A549 (cell line): ENCODE measurements at regions not wholly inside any gene's neighbourhood (a gene's known extent, or its start where the extent isn't known, plus 50 kb on each side); places are given as distances from the start of the nearest gene placed in this dataset.

Source experiments
- ATAC-seq, 2 experiments: fragments of 200-7000 bp in 1 of 2; fragments of >200 bp in 1 of 2; cut with Nextera tagmentation in 1 of 2; cut with Tn5 transposase in 1 of 2; 3 replicates each; pipeline versions ENCODE4 v1.8.0 to v1.9.1; 2018 to 2020; ENCODE audit warnings: mild to moderate bottlenecking in 1 of 2, moderate library complexity in 1 of 2
- CTCF ChIA-PET: fragments of 300-600 bp; sonication (Branson Sonifier 250); formaldehyde crosslinking; extraction: SDS; loops from one replicate; lab custom pipeline; 2021; ENCODE audit warnings: antibody characterized with exemption, inconsistent platforms; lab: Yijun Ruan, JAX
- POLR2A ChIA-PET: fragments of 350-600 bp; formaldehyde crosslinking; extraction: SDS; loops from one replicate; lab custom pipeline; 2021; ENCODE audit warnings: antibody characterized with exemption, inconsistent platforms; lab: Yijun Ruan, JAX
- DNase-seq, 2 experiments: peaks; one replicate each; pipeline versions ENCODE4 v3.0.0 to v3.0.0-alpha.2; 2011 to 2016; ENCODE audit warnings: low read depth in 1 of 2, low spot score in 1 of 2
- FAIRE-seq: peaks from 2 replicates; lab custom pipeline; 2011; peaks lifted over from hg19 to GRCh38; lab: Jason Lieb, UNC
- H3K27ac ChIP-seq, 2 experiments: fragments of >200 bp; sonication (Bioruptor Twin); formaldehyde crosslinking; 3 replicates each; pipeline ENCODE4 v1.5.1; 2016 to 2017
- H3K4me1 ChIP-seq: fragments of >200 bp; sonication (Bioruptor Twin); formaldehyde crosslinking; 3 replicates; pipeline ENCODE4 v1.6.1; 2016
- H3K4me2 ChIP-seq: fragments of >200 bp; sonication (Bioruptor Twin); formaldehyde crosslinking; 3 replicates; pipeline ENCODE4 v1.6.1; 2016
- H3K4me3 ChIP-seq: fragments of >200 bp; sonication (Bioruptor Twin); formaldehyde crosslinking; 3 replicates; pipeline ENCODE4 v1.5.1; 2016
- H3K9me3 ChIP-seq: fragments of >200 bp; sonication (Bioruptor Twin); formaldehyde crosslinking; 3 replicates; pipeline ENCODE4 v1.6.1; 2016
- BCL3 ChIP-seq: fragments of >200 bp; sonication (Bioruptor Twin); formaldehyde crosslinking; IDR thresholded peaks from 3 replicates; pipeline ENCODE4 v1.6.1; 2016
- CBX2 ChIP-seq: fragments of 200-600 bp; sonication (generic); IDR thresholded peaks from 2 replicates; pipeline ENCODE4 v1.6.1; 2016; ENCODE audit warnings: low read depth, mild to moderate bottlenecking, borderline replicate concordance
- EHMT2 ChIP-seq: fragments of 200-600 bp; sonication (generic); IDR thresholded peaks from 2 replicates; pipeline ENCODE4 v1.6.1; 2016; ENCODE audit warnings: antibody characterized with exemption, low read depth, mild to moderate bottlenecking, moderate library complexity
- EP300 ChIP-seq, 2 experiments: fragments of >200 bp; sonication (Bioruptor Twin); formaldehyde crosslinking; IDR thresholded peaks; 2 replicates in 1 of 2; 3 replicates in 1 of 2; pipeline ENCODE4 v1.6.1; 2016 to 2017
- ESRRA ChIP-seq: fragments of 150-350 bp; IDR thresholded peaks from 2 replicates; pipeline ENCODE4 v1.6.1; 2014; ENCODE audit warnings: mild to moderate bottlenecking, low read length, borderline replicate concordance
- FOSB ChIP-seq: fragments of 250-450 bp; sonication (Bioruptor Pico); IDR thresholded peaks from 2 replicates; pipeline ENCODE4 v1.5.0; 2020; ENCODE audit warnings: mild to moderate bottlenecking, moderate library complexity
- FOSL2 ChIP-seq, 2 experiments: fragments of 450-650 bp in 1 of 2; fragments of >200 bp in 1 of 2; sonication (Bioruptor Twin) in 1 of 2; formaldehyde crosslinking; IDR thresholded peaks; 2 replicates each; pipeline versions ENCODE4 v1.5.0 to v1.6.1; 2016 to 2020; ENCODE audit warnings: mild to moderate bottlenecking in 1 of 2, moderate library complexity in 1 of 2
- GATA3 ChIP-seq: IDR thresholded peaks from 2 replicates; pipeline ENCODE4 v1.6.1; 2012; ENCODE audit warnings: borderline replicate concordance
- HOXA7 ChIP-seq: fragments of 250-450 bp; sonication (Bioruptor Pico); IDR thresholded peaks from 2 replicates; pipeline ENCODE4 v1.5.0; 2020; ENCODE audit warnings: mild to moderate bottlenecking, moderate library complexity
- HOXB13 ChIP-seq: fragments of 250-450 bp; sonication (Bioruptor Pico); IDR thresholded peaks from 2 replicates; pipeline ENCODE4 v1.5.0; 2020; ENCODE audit warnings: low read depth, mild to moderate bottlenecking, moderate library complexity
- JUNB ChIP-seq: fragments of >200 bp; sonication (Bioruptor Twin); formaldehyde crosslinking; IDR thresholded peaks from 2 replicates; pipeline ENCODE4 v1.6.1; 2016
- PHF8 ChIP-seq: fragments of 200-600 bp; sonication (generic); IDR thresholded peaks from 2 replicates; pipeline ENCODE4 v1.6.1; 2016; ENCODE audit warnings: low read depth, mild to moderate bottlenecking, antibody characterized with exemption, moderate library complexity, borderline replicate concordance
- POLR2AphosphoS2 ChIP-seq: conservative IDR thresholded peaks from 2 replicates; pipeline ENCODE4 v1.6.1; 2012; ENCODE audit warnings: low read length, improper control_type of control experiment, inconsistent platforms
- RNF2 ChIP-seq: fragments of 200-600 bp; sonication (generic); IDR thresholded peaks from 2 replicates; pipeline ENCODE4 v1.6.1; 2016; ENCODE audit warnings: low read depth, mild to moderate bottlenecking, antibody characterized with exemption, moderate library complexity, borderline replicate concordance
- TP53 ChIP-seq: fragments of 250-450 bp; sonication (Bioruptor Pico); IDR thresholded peaks from 2 replicates; pipeline ENCODE4 v1.5.0; 2021; ENCODE audit warnings: mild to moderate bottlenecking, moderate library complexity
- USF2 ChIP-seq: fragments of 450-650 bp; IDR thresholded peaks from 2 replicates; pipeline ENCODE4 v1.6.1; 2014; ENCODE audit warnings: antibody characterized with exemption
- ZC3H11A ChIP-seq: fragments of 450-650 bp; IDR thresholded peaks from 2 replicates; pipeline ENCODE4 v1.6.1; 2014; ENCODE audit warnings: antibody characterized with exemption, mild to moderate bottlenecking
- ZNF302 ChIP-seq: fragments of 250-450 bp; sonication (Bioruptor Pico); IDR thresholded peaks from 2 replicates; pipeline ENCODE4 v1.9.0; 2021; ENCODE audit warnings: inconsistent platforms, mild to moderate bottlenecking, moderate library complexity
- WGBS: methylation state at CpG from one replicate; pipeline ENCODE4 v1.1.6; 2017; ENCODE audit errors: missing lambda C conversion rate; 5-methylcytosine and 5-hydroxymethylcytosine counted together
- TF ChIP-seq, protein P1 (sequence below): fragments of >200 bp; sonication (Bioruptor Twin); formaldehyde crosslinking; IDR thresholded peaks from 3 replicates; pipeline ENCODE4 v1.5.1; 2016
- TF ChIP-seq, protein P2 (sequence below): fragments of 150-350 bp; IDR thresholded peaks from 2 replicates; pipeline ENCODE4 v1.6.1; 2014; ENCODE audit warnings: low read depth, mild to moderate bottlenecking, low read length
- TF ChIP-seq, protein P3 (sequence below): fragments of 250-450 bp; sonication (Bioruptor Pico); IDR thresholded peaks from 2 replicates; pipeline ENCODE4 v1.5.0; 2020; ENCODE audit warnings: low read depth, mild to moderate bottlenecking, moderate library complexity

DNA sequence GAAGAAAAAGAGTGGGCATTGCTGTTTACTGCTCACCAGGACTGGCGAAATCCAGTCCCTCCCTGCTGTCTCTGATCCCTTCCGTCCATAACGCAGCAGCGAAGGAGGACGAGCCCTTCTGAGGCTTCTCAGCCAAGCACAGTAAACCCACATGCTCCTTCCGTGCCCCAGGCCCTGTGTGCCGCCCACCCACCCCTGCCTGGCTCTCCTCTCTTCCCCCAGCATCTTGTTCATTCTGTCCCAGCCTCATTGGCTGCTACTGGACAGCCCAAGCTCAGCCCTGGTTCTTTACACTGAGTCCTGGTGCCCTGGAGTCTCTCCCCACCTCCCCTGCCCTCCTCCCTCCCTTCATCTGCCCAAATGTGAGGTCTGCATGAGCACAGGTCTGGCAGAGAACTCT lies 559.7 kb downstream of the BRD1 start:
- ChIA-PET CTCF (no interaction called here), POLR2A (no interaction called here)
- no peak overlapping the region for H3K4me3 ChIP-seq
- DNase-seq = no peak
- WGBS = 29% methylated on average over 7 of the region's 7 CpGs
- H3K4me2 ChIP-seq = no peak overlapping the region
- no peaks in the 10 kb centered on the region for H3K4me1 ChIP-seq
- no peak overlapping the region for H3K27ac ChIP-seq
- H3K9me3 ChIP-seq = no peaks in the 10 kb centered on the region
- ATAC-seq = no peak
- FAIRE-seq = no peak
- TF ChIP-seq, protein P1, sequence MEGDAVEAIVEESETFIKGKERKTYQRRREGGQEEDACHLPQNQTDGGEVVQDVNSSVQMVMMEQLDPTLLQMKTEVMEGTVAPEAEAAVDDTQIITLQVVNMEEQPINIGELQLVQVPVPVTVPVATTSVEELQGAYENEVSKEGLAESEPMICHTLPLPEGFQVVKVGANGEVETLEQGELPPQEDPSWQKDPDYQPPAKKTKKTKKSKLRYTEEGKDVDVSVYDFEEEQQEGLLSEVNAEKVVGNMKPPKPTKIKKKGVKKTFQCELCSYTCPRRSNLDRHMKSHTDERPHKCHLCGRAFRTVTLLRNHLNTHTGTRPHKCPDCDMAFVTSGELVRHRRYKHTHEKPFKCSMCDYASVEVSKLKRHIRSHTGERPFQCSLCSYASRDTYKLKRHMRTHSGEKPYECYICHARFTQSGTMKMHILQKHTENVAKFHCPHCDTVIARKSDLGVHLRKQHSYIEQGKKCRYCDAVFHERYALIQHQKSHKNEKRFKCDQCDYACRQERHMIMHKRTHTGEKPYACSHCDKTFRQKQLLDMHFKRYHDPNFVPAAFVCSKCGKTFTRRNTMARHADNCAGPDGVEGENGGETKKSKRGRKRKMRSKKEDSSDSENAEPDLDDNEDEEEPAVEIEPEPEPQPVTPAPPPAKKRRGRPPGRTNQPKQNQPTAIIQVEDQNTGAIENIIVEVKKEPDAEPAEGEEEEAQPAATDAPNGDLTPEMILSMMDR = no peak
- no peak for TF ChIP-seq HOXB13
- no peak for TF ChIP-seq BCL3
- no peak for TF ChIP-seq RNF2
- TF ChIP-seq, protein P2, sequence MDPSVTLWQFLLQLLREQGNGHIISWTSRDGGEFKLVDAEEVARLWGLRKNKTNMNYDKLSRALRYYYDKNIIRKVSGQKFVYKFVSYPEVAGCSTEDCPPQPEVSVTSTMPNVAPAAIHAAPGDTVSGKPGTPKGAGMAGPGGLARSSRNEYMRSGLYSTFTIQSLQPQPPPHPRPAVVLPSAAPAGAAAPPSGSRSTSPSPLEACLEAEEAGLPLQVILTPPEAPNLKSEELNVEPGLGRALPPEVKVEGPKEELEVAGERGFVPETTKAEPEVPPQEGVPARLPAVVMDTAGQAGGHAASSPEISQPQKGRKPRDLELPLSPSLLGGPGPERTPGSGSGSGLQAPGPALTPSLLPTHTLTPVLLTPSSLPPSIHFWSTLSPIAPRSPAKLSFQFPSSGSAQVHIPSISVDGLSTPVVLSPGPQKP = no peak
- no peak for TF ChIP-seq JUNB
- no peak for TF ChIP-seq GATA3
- TF ChIP-seq TP53 (CRISPR knock-in tag) = no peak
- no peak for TF ChIP-seq EP300 (IDR thresholded peaks at IDR 0.05)
- TF ChIP-seq ESRRA = no peak
- TF ChIP-seq USF2 = no peak
- TF ChIP-seq EHMT2 = no peak
- TF ChIP-seq ZNF302 (CRISPR knock-in tag) = no peak
- TF ChIP-seq FOSL2 (IDR thresholded peaks at IDR 0.05) = no peak
- TF ChIP-seq FOSL2 (CRISPR knock-in tag; IDR thresholded peaks at IDR 0.05) = no peak
- no peak for TF ChIP-seq POLR2AphosphoS2
- no peak for TF ChIP-seq CBX2
- no peak for TF ChIP-seq ZC3H11A
- TF ChIP-seq, protein P3, sequence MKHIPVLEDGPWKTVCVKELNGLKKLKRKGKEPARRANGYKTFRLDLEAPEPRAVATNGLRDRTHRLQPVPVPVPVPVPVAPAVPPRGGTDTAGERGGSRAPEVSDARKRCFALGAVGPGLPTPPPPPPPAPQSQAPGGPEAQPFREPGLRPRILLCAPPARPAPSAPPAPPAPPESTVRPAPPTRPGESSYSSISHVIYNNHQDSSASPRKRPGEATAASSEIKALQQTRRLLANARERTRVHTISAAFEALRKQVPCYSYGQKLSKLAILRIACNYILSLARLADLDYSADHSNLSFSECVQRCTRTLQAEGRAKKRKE = no peak

- no peaks in the 10 kb centered on the region for H3K9me3 ChIP-seq
- 63% methylated on average over 42 of the region's 53 CpGs for WGBS
- POLR2A ChIA-PET = no interaction called here
- no peak for FAIRE-seq
- CTCF ChIA-PET = no interaction called here
- H3K4me1 ChIP-seq = no peaks in the 10 kb centered on the region
- no peak overlapping the region for H3K4me2 ChIP-seq
- H3K4me3 ChIP-seq = no peak overlapping the region
- TF ChIP-seq FOSB (no peak), PHF8 (no peak), HOXA7 (CRISPR knock-in tag) (no peak), POLR2AphosphoS2 (no peak)
- H3K27ac ChIP-seq = no peak overlapping the region
- ATAC-seq = no peak
- no peak for DNase-seq
Observed at GRCh38 chr22:49266561-49267519, 560.8 kb downstream of the BRD1 start.
